Astrocyte (in vitro differentiated cells and primary cell): ENCODE measurements at regions not wholly inside any gene's neighbourhood (a gene's known extent, or its start where the extent isn't known, plus 50 kb on each side); places are given as distances from the start of the nearest gene placed in this dataset.
A peak's percentile ranks its signal among the peaks of the same experiment; 100 is the strongest.
"Not testable (repeated sequence)": the region's sequence is repeated elsewhere in the genome, so short reads cannot be mapped to it uniquely, and the experiment has no call there.

ENCODE experiments used
- DNase-seq: peaks from one replicate; pipeline ENCODE4 v3.0.0-alpha.2; 2010; ENCODE audit warnings: low read depth
- FAIRE-seq: peaks from 2 replicates; lab custom pipeline; 2011; peaks lifted over from hg19 to GRCh38; lab: Jason Lieb, UNC
- H2AFZ ChIP-seq: 2 replicates; pipeline ENCODE4 v1.6.0; 2012; ENCODE audit warnings: low read depth, low read length, inconsistent platforms
- H3K27ac ChIP-seq: 2 replicates; pipeline ENCODE4 v1.5.1; 2011; ENCODE audit warnings: low read depth, low read length, inconsistent platforms
- H3K27me3 ChIP-seq: 2 replicates; pipeline ENCODE4 v1.6.0; 2011; ENCODE audit warnings: low read length, inconsistent platforms; ENCODE audit not compliant: insufficient read depth
- H3K36me3 ChIP-seq: 2 replicates; pipeline ENCODE4 v1.5.1; 2011; ENCODE audit warnings: low read length, inconsistent platforms; ENCODE audit not compliant: insufficient read depth
- H3K4me1 ChIP-seq: 2 replicates; pipeline ENCODE4 v1.5.1; 2011; ENCODE audit warnings: low read length, inconsistent platforms; ENCODE audit not compliant: insufficient read depth
- H3K4me2 ChIP-seq: 2 replicates; pipeline ENCODE4 v1.6.0; 2012; ENCODE audit warnings: low read length, inconsistent platforms
- H3K4me3 ChIP-seq: 2 replicates; pipeline ENCODE4 v1.5.1; 2011; ENCODE audit warnings: low read depth, mild to moderate bottlenecking, low read length, inconsistent platforms; ENCODE audit not compliant: insufficient read depth
- H3K79me2 ChIP-seq: 2 replicates; pipeline ENCODE4 v1.6.0; 2012; ENCODE audit warnings: mild to moderate bottlenecking, low read length, inconsistent platforms; ENCODE audit not compliant: insufficient read depth
- H3K9ac ChIP-seq: 2 replicates; pipeline ENCODE4 v1.6.0; 2012; ENCODE audit warnings: mild to moderate bottlenecking, low read length, inconsistent platforms
- H3K9me3 ChIP-seq: 2 replicates; pipeline ENCODE4 v1.5.1; 2012; ENCODE audit warnings: low read depth, mild to moderate bottlenecking, low read length, inconsistent platforms; ENCODE audit not compliant: insufficient read depth
- H4K20me1 ChIP-seq: 2 replicates; pipeline ENCODE4 v1.6.0; 2012; ENCODE audit warnings: low read length, inconsistent platforms; ENCODE audit not compliant: insufficient read depth
- H3K27ac Mint-ChIP-seq: one replicate; pipeline ENCODE4 v1.8.0; 2021; ENCODE audit warnings: mild to moderate bottlenecking, mixed read lengths; ENCODE audit not compliant: unreplicated experiment
- H3K27me3 Mint-ChIP-seq: one replicate; pipeline ENCODE4 v1.8.0; 2021; ENCODE audit warnings: low read depth, mixed read lengths; ENCODE audit not compliant: unreplicated experiment
- H3K36me3 Mint-ChIP-seq: one replicate; pipeline ENCODE4 v1.8.0; 2021; ENCODE audit warnings: low read depth, mixed read lengths; ENCODE audit not compliant: unreplicated experiment
- H3K4me1 Mint-ChIP-seq: one replicate; pipeline ENCODE4 v1.8.0; 2021; ENCODE audit warnings: low read depth, mixed read lengths; ENCODE audit not compliant: unreplicated experiment
- H3K4me3 Mint-ChIP-seq: one replicate; pipeline ENCODE4 v1.8.0; 2021; ENCODE audit warnings: mild to moderate bottlenecking, moderate library complexity, mixed read lengths; ENCODE audit not compliant: unreplicated experiment
- H3K9me3 Mint-ChIP-seq: one replicate; pipeline ENCODE4 v1.8.0; 2021; ENCODE audit warnings: mild to moderate bottlenecking, mixed read lengths; ENCODE audit not compliant: unreplicated experiment
- TF ChIP-seq, protein P1 (sequence below): IDR thresholded peaks from 2 replicates; pipeline ENCODE4 v1.5.1; 2011; ENCODE audit warnings: low read depth, mild to moderate bottlenecking, inconsistent platforms, low read length, moderate library complexity; ENCODE audit not compliant: insufficient read depth

DNA sequence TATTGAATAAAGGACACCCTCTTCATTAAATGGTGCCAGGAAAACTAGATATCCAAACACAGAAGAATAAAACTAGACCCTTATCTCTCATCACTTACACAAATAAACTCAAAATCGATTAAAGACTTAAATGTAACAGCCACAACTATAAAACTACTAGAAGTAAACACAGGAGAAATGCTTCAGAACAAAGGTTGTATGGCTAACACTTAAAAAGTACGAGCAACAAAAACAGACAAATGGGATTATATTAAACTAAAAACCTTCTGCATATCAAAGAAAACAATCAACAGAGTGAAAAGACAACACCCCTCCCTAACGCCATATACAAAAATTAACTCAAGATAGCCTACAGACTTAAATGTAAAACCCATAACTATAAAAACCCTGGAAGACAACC, 104.7 kb upstream of the CLEC6A start:
- H3K4me2 ChIP-seq, H2AFZ ChIP-seq, H3K27ac Mint-ChIP-seq, H3K4me3 ChIP-seq, H3K36me3 ChIP-seq, H3K9me3 ChIP-seq, H3K9me3 Mint-ChIP-seq, H3K79me2 ChIP-seq, H3K27me3 ChIP-seq, H3K4me1 Mint-ChIP-seq, H3K9ac ChIP-seq, H3K27ac ChIP-seq, H3K4me1 ChIP-seq, H3K27me3 Mint-ChIP-seq, H3K4me3 Mint-ChIP-seq, FAIRE-seq, H4K20me1 ChIP-seq, H3K36me3 Mint-ChIP-seq, DNase-seq: not testable (repeated sequence)

DNA sequence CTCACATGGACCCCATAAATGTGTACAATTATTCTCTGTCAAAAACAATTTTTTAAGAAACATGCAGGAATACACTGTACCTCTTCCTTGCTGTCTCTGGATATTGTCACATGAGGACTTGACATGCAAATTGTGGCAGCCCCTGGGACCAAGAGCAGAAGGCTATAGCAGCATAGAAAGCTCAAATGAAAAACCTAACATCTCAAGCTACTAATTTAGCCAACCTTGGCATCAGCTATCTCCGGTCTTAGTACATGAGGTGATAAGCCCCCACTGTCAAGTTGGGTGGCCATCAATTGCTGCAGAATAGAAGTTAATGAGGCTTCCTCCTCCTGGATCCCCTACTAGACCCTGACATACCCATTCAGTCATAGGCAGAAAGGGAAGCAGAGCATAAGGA, 101.0 kb upstream of the CLEC6A start:
- not testable (repeated sequence) for H3K4me3 ChIP-seq, H3K9me3 Mint-ChIP-seq, H3K27me3 Mint-ChIP-seq, FAIRE-seq, H3K9ac ChIP-seq, H3K9me3 ChIP-seq, H3K79me2 ChIP-seq, H3K27ac Mint-ChIP-seq, H3K4me1 ChIP-seq, H3K27me3 ChIP-seq, H4K20me1 ChIP-seq, DNase-seq, H3K4me3 Mint-ChIP-seq, H3K4me1 Mint-ChIP-seq, H3K4me2 ChIP-seq, H3K27ac ChIP-seq, H3K36me3 ChIP-seq, H2AFZ ChIP-seq, H3K36me3 Mint-ChIP-seq

DNA sequence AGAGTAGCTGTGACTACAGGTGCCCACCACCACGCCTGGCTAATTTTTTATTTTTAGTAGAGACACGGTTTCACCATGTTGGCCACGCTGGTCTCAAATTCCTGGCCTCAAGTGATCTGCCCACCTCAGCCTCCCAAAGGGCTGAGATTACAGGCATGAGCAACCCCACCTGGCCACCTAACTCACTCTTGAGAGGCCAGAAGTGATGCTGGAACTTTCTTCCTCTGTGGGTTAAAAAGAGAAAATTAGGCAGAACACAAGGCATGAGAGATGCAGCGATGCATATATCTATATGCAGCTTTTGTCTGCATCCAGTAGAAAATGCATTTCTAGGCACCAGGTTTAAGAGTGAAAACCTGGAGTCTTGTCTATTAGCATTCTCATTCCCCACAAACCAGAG, 100.2 kb upstream of the CLEC6A start:
- not testable (repeated sequence) for H3K4me2 ChIP-seq, H3K9me3 ChIP-seq, H3K27me3 ChIP-seq, H3K36me3 ChIP-seq, H3K27ac Mint-ChIP-seq, H3K27ac ChIP-seq, H3K4me1 ChIP-seq, H3K9ac ChIP-seq, H2AFZ ChIP-seq, DNase-seq, H4K20me1 ChIP-seq, H3K4me3 Mint-ChIP-seq, H3K9me3 Mint-ChIP-seq, H3K36me3 Mint-ChIP-seq, H3K79me2 ChIP-seq, H3K4me3 ChIP-seq, H3K27me3 Mint-ChIP-seq, FAIRE-seq, H3K4me1 Mint-ChIP-seq

DNA sequence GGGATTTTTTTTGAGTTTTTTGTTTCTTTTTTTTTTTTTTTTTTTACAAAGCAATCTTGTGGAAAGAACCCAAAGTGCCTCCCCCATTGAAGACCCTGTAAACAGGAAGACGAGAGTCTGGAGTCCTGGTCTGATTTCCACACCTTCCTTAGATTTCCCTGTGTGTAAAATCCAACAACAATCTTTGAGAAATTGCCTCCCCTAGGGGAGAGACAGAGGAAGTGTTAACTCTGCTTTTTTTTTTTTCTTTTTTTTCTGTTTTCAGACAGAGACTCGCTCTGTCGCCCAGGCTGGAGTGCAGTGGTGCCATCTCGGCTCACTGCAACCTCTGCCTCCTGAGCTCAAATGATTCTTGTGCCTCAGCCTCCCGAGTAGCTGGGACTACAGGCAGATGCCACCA, 82.0 kb upstream of the CLEC6A start:
- not testable (repeated sequence) for H3K4me1 Mint-ChIP-seq, H4K20me1 ChIP-seq, H3K4me3 ChIP-seq, H3K27ac ChIP-seq, H3K27me3 ChIP-seq, H3K27me3 Mint-ChIP-seq, H2AFZ ChIP-seq, H3K36me3 Mint-ChIP-seq, H3K9ac ChIP-seq, H3K4me2 ChIP-seq, H3K9me3 Mint-ChIP-seq, H3K9me3 ChIP-seq, H3K4me3 Mint-ChIP-seq, H3K79me2 ChIP-seq, FAIRE-seq, H3K4me1 ChIP-seq, H3K27ac Mint-ChIP-seq, H3K36me3 ChIP-seq
- TF ChIP-seq, protein P1, sequence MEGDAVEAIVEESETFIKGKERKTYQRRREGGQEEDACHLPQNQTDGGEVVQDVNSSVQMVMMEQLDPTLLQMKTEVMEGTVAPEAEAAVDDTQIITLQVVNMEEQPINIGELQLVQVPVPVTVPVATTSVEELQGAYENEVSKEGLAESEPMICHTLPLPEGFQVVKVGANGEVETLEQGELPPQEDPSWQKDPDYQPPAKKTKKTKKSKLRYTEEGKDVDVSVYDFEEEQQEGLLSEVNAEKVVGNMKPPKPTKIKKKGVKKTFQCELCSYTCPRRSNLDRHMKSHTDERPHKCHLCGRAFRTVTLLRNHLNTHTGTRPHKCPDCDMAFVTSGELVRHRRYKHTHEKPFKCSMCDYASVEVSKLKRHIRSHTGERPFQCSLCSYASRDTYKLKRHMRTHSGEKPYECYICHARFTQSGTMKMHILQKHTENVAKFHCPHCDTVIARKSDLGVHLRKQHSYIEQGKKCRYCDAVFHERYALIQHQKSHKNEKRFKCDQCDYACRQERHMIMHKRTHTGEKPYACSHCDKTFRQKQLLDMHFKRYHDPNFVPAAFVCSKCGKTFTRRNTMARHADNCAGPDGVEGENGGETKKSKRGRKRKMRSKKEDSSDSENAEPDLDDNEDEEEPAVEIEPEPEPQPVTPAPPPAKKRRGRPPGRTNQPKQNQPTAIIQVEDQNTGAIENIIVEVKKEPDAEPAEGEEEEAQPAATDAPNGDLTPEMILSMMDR = peak; percentile 30
- peak; percentile 0 for DNase-seq

DNA sequence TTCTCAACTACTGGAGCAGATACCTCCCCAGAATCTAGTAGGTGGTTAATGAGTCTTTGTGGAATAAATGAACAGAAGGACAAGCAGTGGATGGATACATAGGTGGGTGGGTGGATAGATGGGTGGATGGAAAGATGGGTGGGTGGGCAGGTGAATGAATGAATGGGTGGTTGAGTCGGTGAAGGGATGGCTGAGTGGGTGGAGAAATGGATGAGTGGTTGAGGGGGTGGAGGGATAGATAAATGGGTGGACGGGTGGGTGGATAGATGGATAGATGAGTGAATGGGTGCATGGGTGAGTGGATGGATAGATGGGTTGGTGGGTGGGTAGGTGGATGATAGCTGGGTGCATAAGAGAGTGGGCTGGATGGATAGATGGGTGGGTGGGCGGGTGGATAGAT, 80.6 kb upstream of the CLEC6A start:
- not testable (repeated sequence) for H3K9ac ChIP-seq, H3K36me3 ChIP-seq, H2AFZ ChIP-seq, H3K4me3 ChIP-seq, H3K27ac Mint-ChIP-seq, H3K4me1 ChIP-seq, H3K4me1 Mint-ChIP-seq, H3K4me2 ChIP-seq, H3K4me3 Mint-ChIP-seq, H3K27me3 ChIP-seq, DNase-seq, H3K27ac ChIP-seq, H4K20me1 ChIP-seq, FAIRE-seq, H3K36me3 Mint-ChIP-seq, H3K79me2 ChIP-seq, H3K9me3 ChIP-seq, H3K9me3 Mint-ChIP-seq, H3K27me3 Mint-ChIP-seq

DNA sequence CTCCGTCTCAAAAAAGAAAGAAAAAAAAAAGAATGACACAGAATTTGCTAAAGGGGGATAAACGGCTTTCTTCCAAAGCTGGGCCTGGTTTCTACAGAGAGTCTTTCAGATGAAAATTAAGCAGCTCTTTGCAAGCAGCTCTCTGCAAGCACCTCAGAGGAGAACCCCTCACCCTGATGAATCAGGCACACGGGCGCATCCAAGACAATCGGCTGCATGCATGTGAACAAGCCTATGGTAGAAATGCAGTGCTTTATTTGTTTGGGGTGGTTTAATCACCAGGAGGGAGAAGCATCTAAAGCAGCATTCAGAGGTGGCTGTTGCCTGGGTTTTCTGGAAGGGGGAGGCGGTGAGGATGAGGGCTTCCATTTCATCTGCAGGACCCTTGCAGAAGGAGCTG, 78.0 kb upstream of the CLEC6A start:
- not testable (repeated sequence) for H3K27ac ChIP-seq, H3K27me3 ChIP-seq, H4K20me1 ChIP-seq, H3K9me3 ChIP-seq, H3K79me2 ChIP-seq, H3K36me3 Mint-ChIP-seq, H3K9me3 Mint-ChIP-seq, H3K4me3 ChIP-seq, H3K4me1 ChIP-seq, H3K4me1 Mint-ChIP-seq, H3K4me2 ChIP-seq, H3K36me3 ChIP-seq, FAIRE-seq, DNase-seq, H2AFZ ChIP-seq, H3K27ac Mint-ChIP-seq, H3K9ac ChIP-seq, H3K4me3 Mint-ChIP-seq
- peaks cover 16% of the 10 kb centered on the region for H3K27me3 Mint-ChIP-seq
